GM12891 (cell line): ENCODE measurements at regions not wholly inside any gene's neighbourhood (a gene's known extent, or its start where the extent isn't known, plus 50 kb on each side); places are given as distances from the start of the nearest gene placed in this dataset.

Source experiments
- POLR2AphosphoS5 ChIP-seq: IDR thresholded peaks from 2 replicates; pipeline ENCODE4 v1.6.1; 2011; ENCODE audit warnings: low read depth, low read length, control low read depth
- TAF1 ChIP-seq: IDR thresholded peaks from 2 replicates; pipeline ENCODE4 v1.6.1; 2011; ENCODE audit warnings: low read depth, low read length, control low read depth

- TF ChIP-seq TAF1, result no peak
- no peak for TF ChIP-seq POLR2AphosphoS5
Observed at GRCh38 chr22:22954656-22955055, 67.0 kb downstream of the IGLL5 start.
